ENCODE measurements at regions not wholly inside any gene's neighbourhood (a gene's known extent, or its start where the extent isn't known, plus 50 kb on each side); places are given as distances from the start of the nearest gene placed in this dataset.
"Not testable (repeated sequence)": the region's sequence is repeated elsewhere in the genome, so short reads cannot be mapped to it uniquely, and the experiment has no call there.

- DNase-seq (ENCODE audit: low read depth, low spot score): no peak
Measured at GRCh38 chr10:2205406-2205805, 468.1 kb upstream of the ADARB2 start.

GRCh38 chr10:2202401-2202800 lies 465.1 kb upstream of the ADARB2 start:
- DNase-seq (ENCODE audit: low read depth, low spot score): no peak

- no peak for DNase-seq (ENCODE audit: low read depth, low spot score)
Measured at GRCh38 chr10:2201534-2202099, 464.3 kb upstream of the ADARB2 start.

GRCh38 chr10:2197663-2198062 lies 460.3 kb upstream of the ADARB2 start:
- no peak for DNase-seq (ENCODE audit: low read depth, low spot score)

- DNase-seq (ENCODE audit: low read depth, low spot score): no peak
Measured at GRCh38 chr10:2196272-2196671, 458.9 kb upstream of the ADARB2 start.

GRCh38 chr10:2189356-2189755 lies 452.0 kb upstream of the ADARB2 start:
- not testable (repeated sequence) for DNase-seq (ENCODE audit: low read depth, low spot score)

- no peak for DNase-seq (ENCODE audit: low read depth, low spot score)
Measured at GRCh38 chr10:2188371-2188770, 451.0 kb upstream of the ADARB2 start.

- DNase-seq (ENCODE audit: low read depth, low spot score): no peak
Measured at GRCh38 chr10:2173327-2173726, 436.0 kb upstream of the ADARB2 start.

- no peak for DNase-seq (ENCODE audit: low read depth, low spot score)
Measured at GRCh38 chr10:2165771-2166460, 428.6 kb upstream of the ADARB2 start.

GRCh38 chr10:2150288-2150687 lies 413.0 kb upstream of the ADARB2 start:
- no peak for DNase-seq (ENCODE audit: low read depth, low spot score)

GRCh38 chr10:2145926-2146478 lies 408.7 kb upstream of the ADARB2 start:
- no peak for DNase-seq (ENCODE audit: low read depth, low spot score)

- no peak for DNase-seq (ENCODE audit: low read depth, low spot score)
Measured at GRCh38 chr10:2145491-2145890, 408.2 kb upstream of the ADARB2 start.

- no peak for DNase-seq (ENCODE audit: low read depth, low spot score)
Measured at GRCh38 chr10:2144584-2144983, 407.3 kb upstream of the ADARB2 start.

GRCh38 chr10:2143213-2143835 lies 406.0 kb upstream of the ADARB2 start:
- DNase-seq (ENCODE audit: low read depth, low spot score): no peak

GRCh38 chr10:2139746-2140145 lies 402.4 kb upstream of the ADARB2 start:
- no peak for DNase-seq (ENCODE audit: low read depth, low spot score)

GRCh38 chr10:2137549-2138174 lies 400.3 kb upstream of the ADARB2 start:
- no peak for DNase-seq (ENCODE audit: low read depth, low spot score)

- no peak for DNase-seq (ENCODE audit: low read depth, low spot score)
Measured at GRCh38 chr10:2130705-2131305, 393.5 kb upstream of the ADARB2 start.

- no peak for DNase-seq (ENCODE audit: low read depth, low spot score)
Measured at GRCh38 chr10:2128991-2129390, 391.7 kb upstream of the ADARB2 start.

- DNase-seq (ENCODE audit: low read depth, low spot score): no peak
Measured at GRCh38 chr10:2124135-2124534, 386.8 kb upstream of the ADARB2 start.

GRCh38 chr10:2122431-2123124 lies 385.3 kb upstream of the ADARB2 start:
- no peak for DNase-seq (ENCODE audit: low read depth, low spot score)

- no peak for DNase-seq (ENCODE audit: low read depth, low spot score)
Measured at GRCh38 chr10:2121929-2122328, 384.6 kb upstream of the ADARB2 start.
